ENCODE measurements at regions not wholly inside any gene's neighbourhood (a gene's known extent, or its start where the extent isn't known, plus 50 kb on each side); places are given as distances from the start of the nearest gene placed in this dataset.
A peak's percentile ranks its signal among the peaks of the same experiment; 100 is the strongest.

DNA sequence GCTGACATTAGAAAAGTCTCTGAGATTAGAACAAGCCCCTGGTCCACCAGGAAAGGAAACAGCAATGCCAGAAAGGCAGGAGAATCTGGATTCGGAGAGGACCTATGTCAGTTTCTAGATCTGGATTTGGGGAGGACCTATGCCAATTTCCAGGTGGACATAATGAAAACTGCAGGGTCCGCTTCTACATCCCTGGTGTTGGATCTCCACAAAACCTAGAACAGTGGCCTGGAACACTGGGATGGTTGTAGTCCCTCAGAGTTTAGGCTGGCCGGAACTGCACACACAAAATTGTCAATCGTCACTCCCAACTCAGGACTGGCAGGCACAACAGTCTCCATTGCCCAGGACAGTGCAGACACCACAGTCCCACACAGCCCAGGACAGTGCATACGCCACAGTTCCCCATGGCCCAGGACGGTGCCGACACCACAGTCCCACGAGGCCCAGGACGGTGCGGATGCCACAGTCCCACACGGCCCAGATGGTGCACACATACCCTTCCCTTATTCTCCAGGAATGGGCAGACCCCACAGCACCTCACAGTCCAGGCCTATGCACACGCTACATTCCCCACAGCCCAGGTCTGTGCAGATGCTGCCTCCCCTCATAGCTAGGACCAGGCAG is 341.7 kb downstream of the UQCRFS1 start:
- Histone ChIP-seq H3K4me3 (ENCODE audit: low read length) (no peak overlapping the region), H3K4ac (ENCODE audit: low read depth, low read length) (no peak overlapping the region), H4K8ac (ENCODE audit: low read depth, low read length) (no peak overlapping the region), H3K4me2 (ENCODE audit: low read length) (no peak overlapping the region), H3K79me1 (ENCODE audit: low read length) (no peaks in the 10 kb centered on the region), H3K23ac (ENCODE audit: low read length) (no peak overlapping the region), H2AK5ac (ENCODE audit: low read length) (no peak overlapping the region), H3K79me2 (ENCODE audit: control insufficient read depth, insufficient read depth, low read length) (no peaks in the 10 kb centered on the region), H3K36me3 (ENCODE audit: control insufficient read depth, insufficient read depth, low read length) (no peaks in the 10 kb centered on the region), H4K5ac (ENCODE audit: low read length) (no peak overlapping the region), H3K56ac (ENCODE audit: low read length) (no peak overlapping the region), H3K9ac (ENCODE audit: low read length) (no peak overlapping the region), H3K4me1 (ENCODE audit: control insufficient read depth, low read depth, low read length) (no peaks in the 10 kb centered on the region), H2BK15ac (replicated peaks; ENCODE audit: low read depth) (no peak overlapping the region), H2BK120ac (ENCODE audit: low read depth, low read length) (no peak overlapping the region), H3K27me3 (ENCODE audit: insufficient read depth, low read length, poor library complexity) (no peaks in the 10 kb centered on the region), H2BK5ac (ENCODE audit: low read length) (no peak overlapping the region), H3K18ac (ENCODE audit: low read length) (no peak overlapping the region), H3K27ac (ENCODE audit: low read depth, low read length) (no peak overlapping the region)
- WGBS (ENCODE audit: extremely low coverage, insufficient coverage, low lambda C conversion rate), result no CpG with 5 or more reads among the region's 12 CpGs
- no peak for DNase-seq

DNA sequence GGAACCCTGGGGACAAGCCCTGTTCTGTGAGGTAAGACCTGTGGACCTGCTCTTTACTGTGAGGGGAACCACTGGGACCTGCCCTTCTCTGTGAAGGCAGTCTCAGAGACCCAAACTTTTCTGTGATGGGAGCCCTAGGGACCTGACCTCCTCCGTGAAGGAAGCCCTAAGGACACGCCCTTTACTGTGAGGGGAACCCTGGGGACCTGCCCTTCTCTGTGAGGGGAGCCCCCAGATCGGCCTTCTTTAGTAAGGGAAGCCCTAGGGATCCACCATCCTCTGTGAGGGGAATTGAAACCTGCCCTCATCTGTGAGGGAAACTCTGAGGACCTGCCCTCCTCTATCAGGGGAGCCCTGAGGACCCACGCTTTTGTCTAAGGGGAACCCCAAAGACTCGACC is 343.5 kb downstream of the UQCRFS1 start:
- Histone ChIP-seq H2AK5ac (ENCODE audit: low read length) (no peak overlapping the region), H3K9ac (ENCODE audit: low read length) (no peak overlapping the region), H2BK120ac (ENCODE audit: low read depth, low read length) (no peak overlapping the region), H3K4me3 (ENCODE audit: low read length) (no peak overlapping the region), H4K8ac (ENCODE audit: low read depth, low read length) (no peak overlapping the region), H3K27ac (ENCODE audit: low read depth, low read length) (no peak overlapping the region), H3K18ac (ENCODE audit: low read length) (no peak overlapping the region), H2BK5ac (ENCODE audit: low read length) (no peak overlapping the region), H3K4ac (ENCODE audit: low read depth, low read length) (no peak overlapping the region), H2BK15ac (replicated peaks; ENCODE audit: low read depth) (no peak overlapping the region), H3K79me2 (ENCODE audit: control insufficient read depth, insufficient read depth, low read length) (no peaks in the 10 kb centered on the region), H3K36me3 (ENCODE audit: control insufficient read depth, insufficient read depth, low read length) (no peaks in the 10 kb centered on the region), H3K23ac (ENCODE audit: low read length) (no peak overlapping the region), H3K56ac (ENCODE audit: low read length) (no peak overlapping the region), H3K4me1 (ENCODE audit: control insufficient read depth, low read depth, low read length) (no peaks in the 10 kb centered on the region), H3K79me1 (ENCODE audit: low read length) (no peaks in the 10 kb centered on the region), H4K5ac (ENCODE audit: low read length) (no peak overlapping the region), H3K27me3 (ENCODE audit: insufficient read depth, low read length, poor library complexity) (no peaks in the 10 kb centered on the region), H3K4me2 (ENCODE audit: low read length) (no peak overlapping the region)
- DNase-seq, result no peak
- no CpG with 5 or more reads among the region's 5 CpGs for WGBS (ENCODE audit: extremely low coverage, insufficient coverage, low lambda C conversion rate)

DNA sequence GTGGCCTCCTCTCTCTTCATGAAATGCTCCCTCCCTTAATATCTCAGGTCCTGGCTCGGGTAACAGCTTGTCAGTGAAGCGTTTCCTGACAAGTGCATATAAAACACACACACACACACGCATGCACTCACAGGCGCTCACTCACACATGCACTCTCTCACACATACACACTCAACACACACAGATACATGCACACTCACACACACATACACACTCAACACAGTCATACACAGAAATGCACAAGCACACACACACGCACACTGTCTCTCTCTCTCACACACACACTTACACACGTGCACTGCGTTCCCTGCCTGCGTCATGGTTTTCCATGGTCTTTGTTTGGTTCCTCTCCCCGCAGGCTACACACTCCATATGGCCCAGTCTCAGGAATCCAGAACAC is 344.1 kb downstream of the UQCRFS1 start:
- Histone ChIP-seq H4K8ac (ENCODE audit: low read depth, low read length) (no peak overlapping the region), H3K4me1 (ENCODE audit: control insufficient read depth, low read depth, low read length) (no peaks in the 10 kb centered on the region), H3K4me3 (ENCODE audit: low read length) (no peak overlapping the region), H3K9ac (ENCODE audit: low read length) (no peak overlapping the region), H2AK5ac (ENCODE audit: low read length) (no peak overlapping the region), H3K79me2 (ENCODE audit: control insufficient read depth, insufficient read depth, low read length) (no peaks in the 10 kb centered on the region), H2BK15ac (replicated peaks; ENCODE audit: low read depth) (no peak overlapping the region), H3K4ac (ENCODE audit: low read depth, low read length) (no peak overlapping the region), H3K56ac (ENCODE audit: low read length) (no peak overlapping the region), H2BK5ac (ENCODE audit: low read length) (no peak overlapping the region), H3K27me3 (ENCODE audit: insufficient read depth, low read length, poor library complexity) (no peaks in the 10 kb centered on the region), H3K4me2 (ENCODE audit: low read length) (no peak overlapping the region), H3K79me1 (ENCODE audit: low read length) (no peaks in the 10 kb centered on the region), H3K23ac (ENCODE audit: low read length) (peak overlapping the region; percentile 45), H3K18ac (ENCODE audit: low read length) (no peak overlapping the region), H2BK120ac (ENCODE audit: low read depth, low read length) (no peak overlapping the region), H4K5ac (ENCODE audit: low read length) (no peak overlapping the region), H3K27ac (ENCODE audit: low read depth, low read length) (no peak overlapping the region), H3K36me3 (ENCODE audit: control insufficient read depth, insufficient read depth, low read length) (no peaks in the 10 kb centered on the region)
- DNase-seq, result no peak
- no CpG with 5 or more reads among the region's 9 CpGs for WGBS (ENCODE audit: extremely low coverage, insufficient coverage, low lambda C conversion rate)

DNA sequence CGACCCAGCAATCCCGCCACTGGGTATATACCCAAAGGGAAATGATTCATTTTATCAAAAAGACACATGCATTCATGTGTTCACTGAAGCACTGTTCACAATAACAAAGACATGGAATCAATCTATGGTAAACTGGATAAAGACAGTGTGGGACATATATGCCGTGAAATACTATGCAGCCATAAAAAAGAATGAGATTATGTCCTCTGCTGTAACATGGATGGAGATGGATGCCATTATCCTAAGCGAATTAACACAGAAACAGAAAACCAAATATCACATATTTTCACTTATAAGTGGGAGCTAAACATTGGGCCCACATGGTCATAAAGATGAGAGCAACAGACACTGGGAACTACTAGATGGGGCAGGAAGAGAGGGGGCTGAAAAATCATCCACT is 345.0 kb downstream of the UQCRFS1 start:
- Histone ChIP-seq H4K8ac (ENCODE audit: low read depth, low read length) (no peak overlapping the region), H2BK15ac (replicated peaks; ENCODE audit: low read depth) (no peak overlapping the region), H3K23ac (ENCODE audit: low read length) (no peak overlapping the region), H3K79me2 (ENCODE audit: control insufficient read depth, insufficient read depth, low read length) (no peaks in the 10 kb centered on the region), H3K4me1 (ENCODE audit: control insufficient read depth, low read depth, low read length) (no peaks in the 10 kb centered on the region), H2BK120ac (ENCODE audit: low read depth, low read length) (no peak overlapping the region), H3K4me2 (ENCODE audit: low read length) (no peak overlapping the region), H3K27ac (ENCODE audit: low read depth, low read length) (no peak overlapping the region), H3K9ac (ENCODE audit: low read length) (no peak overlapping the region), H2AK5ac (ENCODE audit: low read length) (no peak overlapping the region), H3K4me3 (ENCODE audit: low read length) (no peak overlapping the region), H3K27me3 (ENCODE audit: insufficient read depth, low read length, poor library complexity) (no peaks in the 10 kb centered on the region), H3K56ac (ENCODE audit: low read length) (no peak overlapping the region), H4K5ac (ENCODE audit: low read length) (no peak overlapping the region), H3K4ac (ENCODE audit: low read depth, low read length) (no peak overlapping the region), H3K79me1 (ENCODE audit: low read length) (no peaks in the 10 kb centered on the region), H3K18ac (ENCODE audit: low read length) (no peak overlapping the region), H3K36me3 (ENCODE audit: control insufficient read depth, insufficient read depth, low read length) (no peaks in the 10 kb centered on the region), H2BK5ac (ENCODE audit: low read length) (no peak overlapping the region)
- no peak for DNase-seq
- no CpG with 5 or more reads among the region's 4 CpGs for WGBS (ENCODE audit: extremely low coverage, insufficient coverage, low lambda C conversion rate)

DNA sequence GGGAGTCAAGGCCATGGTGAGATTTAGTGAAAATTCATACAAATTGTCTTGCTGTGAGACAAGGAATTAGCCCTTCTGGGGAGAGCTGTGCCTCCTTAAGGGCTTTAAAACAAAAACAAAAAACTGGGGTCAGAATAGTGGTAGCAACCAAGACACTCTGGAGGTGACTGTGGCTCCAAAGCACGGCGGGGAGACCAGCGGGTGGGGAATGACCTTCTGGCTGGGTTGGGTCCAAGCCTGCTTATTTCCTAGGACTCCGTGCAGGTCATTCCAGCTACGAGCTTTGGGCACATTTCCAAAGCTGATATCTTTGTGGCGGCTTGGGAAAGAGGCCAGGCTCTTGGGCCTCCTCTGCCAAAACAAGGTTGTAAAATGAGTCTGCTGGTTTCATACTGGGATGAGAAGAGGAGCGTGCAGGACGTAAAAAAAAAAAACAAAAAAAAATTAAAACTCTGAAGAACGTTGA is 348.3 kb downstream of the UQCRFS1 start:
- Histone ChIP-seq H3K79me1 (ENCODE audit: low read length) (no peaks in the 10 kb centered on the region), H3K36me3 (ENCODE audit: control insufficient read depth, insufficient read depth, low read length) (no peaks in the 10 kb centered on the region), H3K9ac (ENCODE audit: low read length) (no peak overlapping the region), H4K5ac (ENCODE audit: low read length) (no peak overlapping the region), H3K27ac (ENCODE audit: low read depth, low read length) (no peak overlapping the region), H3K4ac (ENCODE audit: low read depth, low read length) (no peak overlapping the region), H2BK5ac (ENCODE audit: low read length) (no peak overlapping the region), H2BK120ac (ENCODE audit: low read depth, low read length) (no peak overlapping the region), H4K8ac (ENCODE audit: low read depth, low read length) (no peak overlapping the region), H3K79me2 (ENCODE audit: control insufficient read depth, insufficient read depth, low read length) (no peaks in the 10 kb centered on the region), H2AK5ac (ENCODE audit: low read length) (no peak overlapping the region), H3K27me3 (ENCODE audit: insufficient read depth, low read length, poor library complexity) (no peaks in the 10 kb centered on the region), H3K4me3 (ENCODE audit: low read length) (no peak overlapping the region), H3K18ac (ENCODE audit: low read length) (no peak overlapping the region), H3K4me2 (ENCODE audit: low read length) (no peak overlapping the region), H3K56ac (ENCODE audit: low read length) (no peak overlapping the region), H2BK15ac (replicated peaks; ENCODE audit: low read depth) (no peak overlapping the region), H3K4me1 (ENCODE audit: control insufficient read depth, low read depth, low read length) (no peaks in the 10 kb centered on the region), H3K23ac (ENCODE audit: low read length) (no peak overlapping the region)
- no peak for DNase-seq
- no CpG with 5 or more reads among the region's 9 CpGs for WGBS (ENCODE audit: extremely low coverage, insufficient coverage, low lambda C conversion rate)

DNA sequence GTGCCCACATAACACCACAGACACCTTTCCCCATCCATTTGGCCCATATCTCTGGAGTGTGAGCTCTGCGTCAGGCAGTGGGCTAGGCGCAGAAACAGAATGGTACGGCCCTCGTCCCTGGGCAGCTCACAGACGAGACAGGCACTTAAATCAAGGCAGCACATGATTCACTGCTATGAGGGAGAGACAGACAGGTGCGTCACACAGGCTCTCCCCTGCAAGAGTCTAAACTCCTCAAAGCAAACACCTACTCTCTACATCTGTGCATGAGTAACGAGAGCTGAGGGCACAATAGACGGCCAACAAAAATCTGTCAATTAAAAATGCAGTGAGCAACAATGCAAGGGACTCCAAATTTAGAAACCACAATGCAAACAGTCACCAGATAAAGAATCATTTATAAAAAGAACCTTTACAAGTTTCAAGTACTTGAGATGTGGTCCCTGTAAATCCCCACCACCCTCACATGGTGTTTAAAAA is 348.9 kb downstream of the UQCRFS1 start:
- no peak overlapping the region for H3K4me2 ChIP-seq (ENCODE audit: low read length)
- H3K18ac ChIP-seq (ENCODE audit: low read length), result no peak overlapping the region
- H3K9ac ChIP-seq (ENCODE audit: low read length), result no peak overlapping the region
- DNase-seq, result no peak
- no peaks in the 10 kb centered on the region for H3K79me2 ChIP-seq (ENCODE audit: control insufficient read depth, insufficient read depth, low read length)
- H3K4me1 ChIP-seq (ENCODE audit: control insufficient read depth, low read depth, low read length), result no peaks in the 10 kb centered on the region
- H3K4me3 ChIP-seq (ENCODE audit: low read length), result no peak overlapping the region
- H3K79me1 ChIP-seq (ENCODE audit: low read length), result no peaks in the 10 kb centered on the region
- H3K4ac ChIP-seq (ENCODE audit: low read depth, low read length), result no peak overlapping the region
- no peak overlapping the region for H3K23ac ChIP-seq (ENCODE audit: low read length)
- no peak overlapping the region for H3K27ac ChIP-seq (ENCODE audit: low read depth, low read length)
- H2BK120ac ChIP-seq (ENCODE audit: low read depth, low read length), result no peak overlapping the region
- no peak overlapping the region for H4K8ac ChIP-seq (ENCODE audit: low read depth, low read length)
- H3K36me3 ChIP-seq (ENCODE audit: control insufficient read depth, insufficient read depth, low read length), result no peaks in the 10 kb centered on the region
- no peak overlapping the region for H2AK5ac ChIP-seq (ENCODE audit: low read length)
- no peak overlapping the region for H2BK15ac ChIP-seq (replicated peaks; ENCODE audit: low read depth)
- no peak overlapping the region for H3K56ac ChIP-seq (ENCODE audit: low read length)
- no CpG with 5 or more reads among the region's 8 CpGs for WGBS (ENCODE audit: extremely low coverage, insufficient coverage, low lambda C conversion rate)
- no peak overlapping the region for H4K5ac ChIP-seq (ENCODE audit: low read length)
- H2BK5ac ChIP-seq (ENCODE audit: low read length), result no peak overlapping the region
- H3K27me3 ChIP-seq (ENCODE audit: insufficient read depth, low read length, poor library complexity), result no peaks in the 10 kb centered on the region

Data from mesendoderm (in vitro differentiated cells).